Hepatocyte (in vitro differentiated cells): ENCODE measurements at regions not wholly inside any gene's neighbourhood (a gene's known extent, or its start where the extent isn't known, plus 50 kb on each side); places are given as distances from the start of the nearest gene placed in this dataset.

Experiments
- CTCF ChIP-seq: fragments of 200-600 bp; sonication (generic); IDR thresholded peaks from 2 replicates; pipeline ENCODE4 v1.5.1; 2016; ENCODE audit warnings: antibody characterized with exemption, mild to moderate bottlenecking; ENCODE audit not compliant: poor library complexity
- EZH2 ChIP-seq: fragments of 200-600 bp; sonication (generic); IDR thresholded peaks from 2 replicates; pipeline ENCODE4 v1.6.1; 2016; ENCODE audit warnings: antibody characterized with exemption, mild to moderate bottlenecking, borderline replicate concordance
- EZH2phosphoT487 ChIP-seq: fragments of 200-600 bp; sonication (generic); IDR thresholded peaks from one replicate; pipeline ENCODE4 v1.6.1; 2018; ENCODE audit warnings: antibody characterized with exemption, mild to moderate bottlenecking, low read depth, moderate library complexity; ENCODE audit not compliant: unreplicated experiment, severe bottlenecking

GRCh38 chr1:224825525-224826000, 103.9 kb upstream of the DNAH14 start:
- no peak for TF ChIP-seq CTCF
- TF ChIP-seq EZH2 = no peak
- TF ChIP-seq EZH2phosphoT487 = no peak
